GM23338 (cell line): ENCODE measurements at regions not wholly inside any gene's neighbourhood (a gene's known extent, or its start where the extent isn't known, plus 50 kb on each side); places are given as distances from the start of the nearest gene placed in this dataset.

Experiments used
- ATAC-seq: fragments of 200-7000 bp; cut with Tn5 transposase; 3 replicates; pipeline ENCODE4 v1.9.1; 2020
- DNase-seq: peaks from one replicate; pipeline ENCODE4 v3.0.0-alpha.2; 2015; ENCODE audit warnings: low spot score
- H2AFZ ChIP-seq: fragments of 200-600 bp; sonication (generic); 2 replicates; pipeline ENCODE4 v1.8.0; 2016; ENCODE audit warnings: antibody characterized with exemption, mild to moderate bottlenecking, moderate library complexity
- H3F3A ChIP-seq: fragments of 200-600 bp; sonication (generic); replicated peaks from 2 replicates; pipeline ENCODE4 v1.8.0; 2017; ENCODE audit warnings: antibody characterized with exemption, mixed run types, low read depth
- H3K27ac ChIP-seq: fragments of 200-600 bp; sonication (generic); 2 replicates; pipeline ENCODE4 v1.6.1; 2016; ENCODE audit warnings: low read depth
- H3K27me3 ChIP-seq: fragments of 200-600 bp; sonication (generic); 2 replicates; pipeline ENCODE4 v1.8.0; 2016; ENCODE audit warnings: mild to moderate bottlenecking, mixed run types, moderate library complexity; ENCODE audit not compliant: insufficient read depth
- H3K36me3 ChIP-seq: fragments of 200-600 bp; sonication (generic); 2 replicates; pipeline ENCODE4 v1.8.0; 2016; ENCODE audit warnings: mild to moderate bottlenecking; ENCODE audit not compliant: insufficient read depth
- H3K4me1 ChIP-seq: fragments of 200-600 bp; sonication (generic); 2 replicates; pipeline ENCODE4 v1.8.0; 2016; ENCODE audit warnings: mild to moderate bottlenecking, moderate library complexity; ENCODE audit not compliant: insufficient read depth
- H3K4me2 ChIP-seq: fragments of 200-600 bp; sonication (generic); 2 replicates; pipeline ENCODE4 v1.7.1; 2017; ENCODE audit warnings: mixed run types
- H3K4me3 ChIP-seq: fragments of 200-600 bp; sonication (generic); 2 replicates; pipeline ENCODE4 v1.6.1; 2016; ENCODE audit warnings: mixed run types
- H3K79me2 ChIP-seq: fragments of 200-600 bp; sonication (generic); replicated peaks from 2 replicates; pipeline ENCODE4 v1.8.0; 2017; ENCODE audit warnings: mild to moderate bottlenecking; ENCODE audit not compliant: insufficient read depth
- H3K9me2 ChIP-seq: fragments of 200-600 bp; sonication (generic); 2 replicates; pipeline ENCODE4 v1.8.0; 2017; ENCODE audit not compliant: insufficient read depth
- H4K20me1 ChIP-seq: fragments of 200-600 bp; sonication (generic); replicated peaks from 2 replicates; pipeline ENCODE4 v1.8.0; 2017; ENCODE audit warnings: mild to moderate bottlenecking; ENCODE audit not compliant: insufficient read depth
- H3K27ac Mint-ChIP-seq: 2 replicates; pipeline ENCODE4 v1.8.0; 2020; ENCODE audit warnings: inconsistent platforms, mild to moderate bottlenecking, moderate library complexity, mixed read lengths
- H3K27me3 Mint-ChIP-seq: 3 replicates; pipeline ENCODE4 v1.8.0; 2022; ENCODE audit warnings: low read depth, mild to moderate bottlenecking, moderate library complexity, mixed read lengths, inconsistent platforms; ENCODE audit not compliant: insufficient read depth, poor library complexity
- H3K36me3 Mint-ChIP-seq: 3 replicates; pipeline ENCODE4 v1.8.0; 2021; ENCODE audit warnings: low read depth, mild to moderate bottlenecking, inconsistent platforms, moderate library complexity, mixed read lengths
- H3K4me1 Mint-ChIP-seq: 3 replicates; pipeline ENCODE4 v1.8.0; 2020; ENCODE audit warnings: mild to moderate bottlenecking, inconsistent platforms, mixed read lengths
- H3K4me3 Mint-ChIP-seq: 3 replicates; pipeline ENCODE4 v1.8.0; 2021; ENCODE audit warnings: moderate library complexity, mild to moderate bottlenecking, inconsistent platforms, mixed read lengths
- H3K9me3 Mint-ChIP-seq: 3 replicates; pipeline ENCODE4 v1.8.0; 2020; ENCODE audit warnings: moderate library complexity, mild to moderate bottlenecking, inconsistent platforms, mixed read lengths
- CTCF ChIP-seq, 2 experiments: fragments of 200-600 bp in 1 of 2; sonication (generic) in 1 of 2; conservative IDR thresholded peaks; 2 replicates each; pipeline versions ENCODE4 v1.5.1 to v1.6.1; 2016 to 2017; ENCODE audit warnings: antibody characterized with exemption in 2 of 2, low read depth in 2 of 2, mild to moderate bottlenecking in 2 of 2, moderate library complexity in 1 of 2
- EZH2phosphoT487 ChIP-seq: fragments of 200-600 bp; sonication (generic); IDR thresholded peaks from one replicate; pipeline ENCODE4 v1.8.1; 2018; ENCODE audit warnings: antibody characterized with exemption; ENCODE audit not compliant: unreplicated experiment
- JUNB ChIP-seq: IDR thresholded peaks from one replicate; pipeline ENCODE4 v1.6.1; 2016; ENCODE audit warnings: antibody characterized with exemption; ENCODE audit not compliant: unreplicated experiment
- POLR2AphosphoS5 ChIP-seq: IDR thresholded peaks from 2 replicates; pipeline ENCODE4 v1.6.1; 2016; ENCODE audit warnings: antibody characterized with exemption, low read depth
- ZNF114 ChIP-seq: fragments of 250-450 bp; sonication (Bioruptor Pico); IDR thresholded peaks from 2 replicates; pipeline ENCODE4 v1.5.0; 2020; ENCODE audit warnings: mild to moderate bottlenecking, moderate library complexity
- ZNF331 ChIP-seq: fragments of 250-450 bp; sonication (Bioruptor Pico); IDR thresholded peaks from 2 replicates; pipeline ENCODE4 v1.5.0; 2020; ENCODE audit warnings: low read depth, mild to moderate bottlenecking, moderate library complexity
- ZNF462 ChIP-seq: fragments of 250-450 bp; sonication (Bioruptor Pico); IDR thresholded peaks from 2 replicates; pipeline ENCODE4 v1.5.0; 2020; ENCODE audit warnings: mild to moderate bottlenecking, moderate library complexity

DNA sequence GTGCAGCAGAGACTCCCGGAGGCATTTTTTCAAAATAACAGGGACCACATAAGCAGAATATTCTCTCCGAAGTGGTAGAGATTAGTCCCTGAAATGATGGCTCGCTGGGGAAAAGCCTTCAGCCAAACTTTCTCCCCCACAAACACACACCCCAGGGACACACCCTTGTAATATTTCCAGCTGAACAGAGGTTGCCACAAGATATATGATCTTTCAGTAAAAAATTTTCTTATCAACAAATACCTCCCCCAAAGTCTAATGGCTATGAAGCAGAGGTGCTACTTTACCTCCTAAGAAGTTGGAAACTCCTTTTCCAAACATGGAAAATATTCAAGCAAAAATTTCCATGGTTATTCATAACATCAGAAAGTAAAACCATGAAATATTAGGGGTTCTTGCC is 190.2 kb upstream of the PALMD start:
- H3K9me3 Mint-ChIP-seq, result no peaks in the 10 kb centered on the region
- H3K4me2 ChIP-seq, result no peak overlapping the region
- H3K4me3 ChIP-seq, result no peak overlapping the region
- ATAC-seq (no peak), DNase-seq (no peak)
- no peaks in the 10 kb centered on the region for H4K20me1 ChIP-seq
- no peak for TF ChIP-seq EZH2phosphoT487
- TF ChIP-seq JUNB, result no peak
- 0 out of 4 replicates have a peak, but pooled peaks of 1 of the 2 experiments have one; percentile 14 for TF ChIP-seq CTCF (conservative IDR thresholded peaks at IDR 0.05; ENCODE audit: low read depth in 2 of 2)
- no peaks in the 10 kb centered on the region for H3K36me3 ChIP-seq
- peaks cover 2% of the 10 kb centered on the region for H3K27me3 Mint-ChIP-seq
- 0 out of 2 replicates have a peak overlapping the region, but pooled peaks have one; percentile 24 for H2AFZ ChIP-seq
- H3K4me3 Mint-ChIP-seq, result no peak overlapping the region
- H3K9me2 ChIP-seq, result no peaks in the 10 kb centered on the region
- no peak overlapping the region for H3K27ac ChIP-seq
- no peaks in the 10 kb centered on the region for H3K4me1 Mint-ChIP-seq
- no peaks in the 10 kb centered on the region for H3K27me3 ChIP-seq
- no peaks in the 10 kb centered on the region for H3K36me3 Mint-ChIP-seq
- H3F3A ChIP-seq, result no peaks in the 10 kb centered on the region
- no peak overlapping the region for H3K27ac Mint-ChIP-seq
- H3K4me1 ChIP-seq, result no peaks in the 10 kb centered on the region
- no peaks in the 10 kb centered on the region for H3K79me2 ChIP-seq

DNA sequence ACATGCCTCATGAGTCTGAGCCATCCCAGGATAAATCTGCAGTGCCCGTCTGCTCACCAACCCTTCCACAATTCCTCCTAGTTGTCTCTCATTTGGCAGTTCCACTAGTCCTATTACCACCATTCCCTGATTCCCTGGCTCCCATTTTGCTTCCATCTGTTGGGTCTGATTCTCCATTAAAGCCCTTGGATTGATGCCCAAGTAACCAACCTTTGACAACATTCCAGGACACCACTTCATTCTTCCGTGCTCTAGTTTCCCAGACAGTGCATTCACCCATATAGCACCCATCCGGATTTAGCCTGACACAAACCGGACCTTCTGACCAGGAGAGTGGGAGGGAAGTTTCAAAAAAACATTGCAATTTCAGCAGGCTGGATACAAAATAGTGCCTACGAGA is 189.4 kb upstream of the PALMD start:
- H3K4me1 Mint-ChIP-seq, result no peaks in the 10 kb centered on the region
- H2AFZ ChIP-seq, result 0 out of 2 replicates have a peak overlapping the region, but pooled peaks have one; percentile 48
- no peak for DNase-seq
- H3K27me3 Mint-ChIP-seq, result peaks cover 2% of the 10 kb centered on the region
- 0 out of 2 replicates have a peak overlapping the region, but pooled peaks have one; percentile 3 for H3K27ac Mint-ChIP-seq
- no peak overlapping the region for H3K4me3 ChIP-seq
- ATAC-seq, result no peak
- H3K79me2 ChIP-seq, result no peaks in the 10 kb centered on the region
- H3K9me3 Mint-ChIP-seq, result no peaks in the 10 kb centered on the region
- no peak overlapping the region for H3K27ac ChIP-seq
- H3K27me3 ChIP-seq, result no peaks in the 10 kb centered on the region
- H3K36me3 ChIP-seq, result no peaks in the 10 kb centered on the region
- H3K36me3 Mint-ChIP-seq, result no peaks in the 10 kb centered on the region
- no peaks in the 10 kb centered on the region for H3K9me2 ChIP-seq
- H4K20me1 ChIP-seq, result no peaks in the 10 kb centered on the region
- H3F3A ChIP-seq, result no peaks in the 10 kb centered on the region
- H3K4me1 ChIP-seq, result no peaks in the 10 kb centered on the region
- no peak overlapping the region for H3K4me3 Mint-ChIP-seq
- no peak overlapping the region for H3K4me2 ChIP-seq
- TF ChIP-seq POLR2AphosphoS5, result no peak
- TF ChIP-seq EZH2phosphoT487, result no peak
- no peak for TF ChIP-seq ZNF114 (CRISPR knock-in tag)
- no peak for TF ChIP-seq JUNB
- no peak for TF ChIP-seq ZNF331 (CRISPR knock-in tag)
- no peak for TF ChIP-seq ZNF462 (CRISPR knock-in tag)
- no peak for TF ChIP-seq CTCF (conservative IDR thresholded peaks at IDR 0.05; ENCODE audit: low read depth in 2 of 2)
